HEK293T (cell line): ENCODE measurements at regions not wholly inside any gene's neighbourhood (a gene's known extent, or its start where the extent isn't known, plus 50 kb on each side); places are given as distances from the start of the nearest gene placed in this dataset.

Source experiments
- ARNT ChIP-seq: fragments of 450-650 bp; IDR thresholded peaks from 2 replicates; pipeline ENCODE4 v1.6.1; 2017; ENCODE audit warnings: mild to moderate bottlenecking
- BHLHE40 ChIP-seq: fragments of 450-650 bp; IDR thresholded peaks from 2 replicates; pipeline ENCODE4 v1.6.1; 2016; ENCODE audit warnings: mild to moderate bottlenecking, moderate library complexity, borderline replicate concordance
- CTBP1 ChIP-seq: fragments of 450-650 bp; IDR thresholded peaks from 2 replicates; pipeline ENCODE4 v1.6.1; 2016; ENCODE audit warnings: borderline replicate concordance
- ELF4 ChIP-seq: fragments of 450-650 bp; IDR thresholded peaks from 2 replicates; pipeline ENCODE4 v1.6.1; 2017; ENCODE audit warnings: antibody characterized with exemption
- FOXA1 ChIP-seq: fragments of 450-650 bp; IDR thresholded peaks from 2 replicates; pipeline ENCODE4 v1.6.1; 2016; ENCODE audit warnings: mild to moderate bottlenecking
- FOXK2 ChIP-seq: fragments of 450-650 bp; IDR thresholded peaks from 2 replicates; pipeline ENCODE4 v1.6.1; 2016; ENCODE audit warnings: mild to moderate bottlenecking
- FOXM1 ChIP-seq: fragments of 450-650 bp; IDR thresholded peaks from 2 replicates; pipeline ENCODE4 v1.6.1; 2017; ENCODE audit warnings: mild to moderate bottlenecking, borderline replicate concordance
- HDGF ChIP-seq: fragments of 450-650 bp; IDR thresholded peaks from 2 replicates; pipeline ENCODE4 v1.6.1; 2017; ENCODE audit warnings: antibody characterized with exemption, borderline replicate concordance
- NFRKB ChIP-seq: fragments of 450-650 bp; IDR thresholded peaks from 2 replicates; pipeline ENCODE4 v1.6.1; 2016; ENCODE audit warnings: mild to moderate bottlenecking, moderate library complexity
- PKNOX1 ChIP-seq: fragments of 450-650 bp; IDR thresholded peaks from 2 replicates; pipeline ENCODE4 v1.6.1; 2016
- SP1 ChIP-seq: fragments of 450-650 bp; IDR thresholded peaks from 2 replicates; pipeline ENCODE4 v1.6.1; 2017
- SUZ12 ChIP-seq: fragments of 450-650 bp; IDR thresholded peaks from 2 replicates; pipeline ENCODE4 v1.6.1; 2016; ENCODE audit warnings: mild to moderate bottlenecking
- TARDBP ChIP-seq: fragments of 450-650 bp; IDR thresholded peaks from 2 replicates; pipeline ENCODE4 v1.6.1; 2016
- ZNF384 ChIP-seq: fragments of 450-650 bp; IDR thresholded peaks from 2 replicates; pipeline ENCODE4 v1.6.1; 2016

DNA sequence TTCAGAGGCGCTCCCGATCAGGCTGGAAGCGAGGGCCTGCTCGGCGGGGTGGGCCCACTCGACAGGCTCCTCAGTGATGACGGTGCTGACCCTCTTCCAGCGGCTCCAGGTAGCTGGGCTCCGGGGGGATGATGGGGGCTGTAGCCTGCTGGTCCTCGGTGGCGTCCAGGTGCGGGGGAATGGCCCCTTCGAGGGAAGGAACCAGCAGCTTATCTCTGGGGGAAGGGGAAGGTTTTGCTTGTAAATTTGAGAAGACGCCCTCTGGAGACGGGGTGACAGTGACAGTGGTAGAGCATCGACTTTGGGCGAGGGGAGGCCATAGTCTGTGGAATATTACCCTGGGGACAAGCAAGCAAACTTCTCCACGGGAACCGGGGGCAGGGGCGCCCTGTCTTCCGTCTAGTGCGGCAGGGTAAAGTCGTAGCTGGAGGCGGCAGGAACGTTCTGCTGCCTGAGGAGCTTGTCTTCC lies 891.9 kb upstream of the LRRTM1 start:
- TF ChIP-seq TARDBP (no peak), ARNT (no peak), SP1 (no peak), FOXK2 (no peak), CTBP1 (no peak), BHLHE40 (no peak), ELF4 (no peak), FOXM1 (no peak), HDGF (no peak), ZNF384 (no peak), NFRKB (no peak), SUZ12 (no peak), PKNOX1 (no peak), FOXA1 (no peak)
